Panc1 (cell line): ENCODE measurements at regions not wholly inside any gene's neighbourhood (a gene's known extent, or its start where the extent isn't known, plus 50 kb on each side); places are given as distances from the start of the nearest gene placed in this dataset.

ENCODE experiments used
- CTCF ChIP-seq: fragments of 450-650 bp; IDR thresholded peaks from 2 replicates; pipeline ENCODE4 v1.5.1; 2017; ENCODE audit warnings: mild to moderate bottlenecking
- POLR2AphosphoS5 ChIP-seq: IDR thresholded peaks from 2 replicates; pipeline ENCODE4 v1.6.1; 2012; ENCODE audit warnings: mild to moderate bottlenecking, low read depth, low read length, moderate library complexity

GRCh38 chr5:27875148-27875547 is 836.8 kb upstream of the CDH9 start:
- no peak for TF ChIP-seq CTCF
- no peak for TF ChIP-seq POLR2AphosphoS5
